Smooth muscle cell (in vitro differentiated cells): ENCODE measurements at regions not wholly inside any gene's neighbourhood (a gene's known extent, or its start where the extent isn't known, plus 50 kb on each side); places are given as distances from the start of the nearest gene placed in this dataset.

ENCODE experiments used
- DNase-seq: peaks from one replicate; lab custom pipeline; 2025; ENCODE audit not compliant: unreplicated experiment; lab: John Stamatoyannopoulos, UW
- H2AFZ ChIP-seq: fragments of 200-600 bp; sonication (generic); 2 replicates; pipeline ENCODE4 v1.6.0; 2016; ENCODE audit warnings: antibody characterized with exemption, low read depth, mild to moderate bottlenecking
- H3F3A ChIP-seq: fragments of 200-600 bp; sonication (generic); 2 replicates; pipeline ENCODE4 v1.6.0; 2017; ENCODE audit warnings: antibody characterized with exemption, low read depth
- H3K27ac ChIP-seq: fragments of 200-600 bp; sonication (generic); 2 replicates; pipeline ENCODE4 v1.5.1; 2016; ENCODE audit warnings: low read depth, mild to moderate bottlenecking
- H3K27me3 ChIP-seq: fragments of 200-600 bp; sonication (generic); 2 replicates; pipeline ENCODE4 v1.6.1; 2016; ENCODE audit warnings: low read depth, mild to moderate bottlenecking
- H3K36me3 ChIP-seq: fragments of 200-600 bp; sonication (generic); 2 replicates; pipeline ENCODE4 v1.5.1; 2016; ENCODE audit warnings: low read depth
- H3K4me1 ChIP-seq: fragments of 200-600 bp; sonication (generic); 2 replicates; pipeline ENCODE4 v1.5.1; 2016; ENCODE audit warnings: low read depth
- H3K4me2 ChIP-seq: fragments of 200-600 bp; sonication (generic); 2 replicates; pipeline ENCODE4 v1.6.0; 2016; ENCODE audit warnings: mild to moderate bottlenecking
- H3K4me3 ChIP-seq: fragments of 200-600 bp; sonication (generic); 2 replicates; pipeline ENCODE4 v1.5.1; 2016; ENCODE audit warnings: mild to moderate bottlenecking
- H3K79me2 ChIP-seq: fragments of 200-600 bp; sonication (generic); 2 replicates; pipeline ENCODE4 v1.6.0; 2016; ENCODE audit warnings: low read depth, mild to moderate bottlenecking
- H3K9ac ChIP-seq: fragments of 200-600 bp; sonication (generic); 2 replicates; pipeline ENCODE4 v1.6.0; 2016; ENCODE audit warnings: low read depth
- H3K9me3 ChIP-seq: fragments of 200-600 bp; sonication (generic); replicated peaks from 2 replicates; pipeline ENCODE4 v1.5.1; 2016; ENCODE audit warnings: low read depth
- H4K20me1 ChIP-seq: fragments of 200-600 bp; sonication (generic); 2 replicates; pipeline ENCODE4 v1.6.0; 2016; ENCODE audit warnings: low read depth
- CTCF ChIP-seq: fragments of 200-600 bp; sonication (generic); IDR thresholded peaks from 2 replicates; pipeline ENCODE4 v1.5.1; 2017; ENCODE audit warnings: borderline replicate concordance, mild to moderate bottlenecking, antibody characterized with exemption; ENCODE audit not compliant: insufficient read depth, poor library complexity, severe bottlenecking
- WGBS: methylation state at CpG from one replicate; pipeline ENCODE4 v1.1.7; 2016; ENCODE audit warnings: low lambda C conversion rate; 5-methylcytosine and 5-hydroxymethylcytosine counted together

DNA sequence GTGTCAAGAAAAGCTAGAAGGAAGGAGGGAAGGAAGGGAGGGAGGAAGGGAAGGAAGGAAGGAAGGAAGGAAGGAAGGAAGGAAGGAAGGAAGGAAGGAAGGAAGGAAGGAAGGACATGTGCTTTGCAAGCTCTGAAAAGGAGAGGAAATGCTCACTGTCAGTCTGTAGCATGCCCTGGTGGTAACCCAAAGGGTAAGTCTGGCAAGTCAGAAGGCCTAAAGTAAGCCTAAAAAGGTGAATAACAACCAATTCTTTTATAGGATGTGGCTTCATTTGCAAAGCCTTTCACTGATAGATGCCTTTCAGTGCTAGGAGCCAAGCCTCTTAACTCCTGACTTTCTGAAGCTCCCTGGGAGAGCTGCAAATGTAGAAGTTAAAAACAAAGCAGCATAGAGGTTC, 542.6 kb downstream of the CFAP47 start:
- Histone ChIP-seq H3K9me3 (no peaks in the 10 kb centered on the region), H2AFZ (no peak overlapping the region), H3K36me3 (no peaks in the 10 kb centered on the region), H3K4me1 (no peaks in the 10 kb centered on the region), H3F3A (no peaks in the 10 kb centered on the region), H3K4me3 (no peak overlapping the region), H4K20me1 (no peaks in the 10 kb centered on the region), H3K27ac (no peak overlapping the region), H3K4me2 (no peak overlapping the region), H3K79me2 (no peaks in the 10 kb centered on the region), H3K9ac (no peak overlapping the region), H3K27me3 (no peaks in the 10 kb centered on the region)
- no peak for TF ChIP-seq CTCF
- no peak for DNase-seq

DNA sequence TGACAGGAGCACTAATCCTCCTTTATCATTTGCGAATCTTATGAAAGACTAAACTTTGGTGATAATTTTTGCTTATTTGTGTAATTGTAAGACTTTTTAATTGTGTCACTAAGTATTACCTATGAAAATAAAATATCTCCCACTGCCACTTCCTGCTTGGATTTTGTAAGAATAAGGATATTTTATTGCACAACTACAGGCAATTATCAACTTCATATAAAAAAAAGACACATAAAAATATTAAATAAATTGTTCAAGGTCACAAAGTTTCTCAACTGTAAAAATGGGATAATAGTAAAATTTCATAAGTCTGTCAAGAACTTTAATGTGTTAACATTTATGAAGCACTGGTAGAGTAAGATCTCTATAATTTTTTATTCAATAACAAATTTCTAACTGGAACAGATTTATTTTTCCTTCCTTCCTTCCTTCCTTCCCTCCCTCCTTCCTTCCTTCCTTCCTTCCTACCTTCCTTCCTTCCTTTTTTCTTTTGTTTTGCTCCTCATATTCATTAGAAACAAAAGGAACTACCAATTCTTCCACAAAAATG, 527.6 kb upstream of the FAM47C start:
- no peak overlapping the region for H3K4me3 ChIP-seq
- H3K27me3 ChIP-seq, result no peaks in the 10 kb centered on the region

GRCh38 chrX:36501169-36501702, 506.9 kb upstream of the FAM47C start:
- no peak overlapping the region for H3K9ac ChIP-seq
- no peaks in the 10 kb centered on the region for H3K4me1 ChIP-seq
- no peak overlapping the region for H3K27ac ChIP-seq
- no peak overlapping the region for H3K4me3 ChIP-seq
- no peaks in the 10 kb centered on the region for H3K36me3 ChIP-seq
- H4K20me1 ChIP-seq, result no peaks in the 10 kb centered on the region
- no peaks in the 10 kb centered on the region for H3K27me3 ChIP-seq
- 78% methylated on average over 8 of the region's 8 CpGs for WGBS
- H3K4me2 ChIP-seq, result no peak overlapping the region
- no peak overlapping the region for H2AFZ ChIP-seq
- DNase-seq, result no peak
- no peaks in the 10 kb centered on the region for H3K9me3 ChIP-seq
- H3K79me2 ChIP-seq, result no peaks in the 10 kb centered on the region
- TF ChIP-seq CTCF, result no peak
- H3F3A ChIP-seq, result no peaks in the 10 kb centered on the region

More for the DNA sequence above, 527.6 kb upstream of the FAM47C start:
- H3K4me1 ChIP-seq, result no peaks in the 10 kb centered on the region
- H3K9me3 ChIP-seq, result no peaks in the 10 kb centered on the region
- TF ChIP-seq CTCF, result no peak
- no peak overlapping the region for H3K4me2 ChIP-seq
- WGBS, result 74% methylated on average over 1 of the region's 1 CpG
- H3K9ac ChIP-seq, result no peak overlapping the region
- H3K79me2 ChIP-seq, result no peaks in the 10 kb centered on the region
- DNase-seq, result no peak
- H3F3A ChIP-seq, result no peaks in the 10 kb centered on the region
- H3K36me3 ChIP-seq, result no peaks in the 10 kb centered on the region
- no peak overlapping the region for H2AFZ ChIP-seq
- no peaks in the 10 kb centered on the region for H4K20me1 ChIP-seq
- no peak overlapping the region for H3K27ac ChIP-seq

- H2AFZ ChIP-seq, result no peak overlapping the region
Observed at GRCh38 chrX:36504625-36505024, 503.5 kb upstream of the FAM47C start.

More at GRCh38 chrX:36504625-36505024, 503.5 kb upstream of the FAM47C start:
- Histone ChIP-seq H3K4me3 (no peak overlapping the region), H3K27ac (no peak overlapping the region), H4K20me1 (no peaks in the 10 kb centered on the region), H3K27me3 (no peaks in the 10 kb centered on the region), H3K9me3 (no peaks in the 10 kb centered on the region), H3K4me2 (no peak overlapping the region), H3K36me3 (no peaks in the 10 kb centered on the region), H3K4me1 (no peaks in the 10 kb centered on the region), H3F3A (no peaks in the 10 kb centered on the region), H3K9ac (no peak overlapping the region), H3K79me2 (no peaks in the 10 kb centered on the region)
- DNase-seq, result no peak
- no peak for TF ChIP-seq CTCF
